ENCODE measurements at regions not wholly inside any gene's neighbourhood (a gene's known extent, or its start where the extent isn't known, plus 50 kb on each side); places are given as distances from the start of the nearest gene placed in this dataset.

DNA sequence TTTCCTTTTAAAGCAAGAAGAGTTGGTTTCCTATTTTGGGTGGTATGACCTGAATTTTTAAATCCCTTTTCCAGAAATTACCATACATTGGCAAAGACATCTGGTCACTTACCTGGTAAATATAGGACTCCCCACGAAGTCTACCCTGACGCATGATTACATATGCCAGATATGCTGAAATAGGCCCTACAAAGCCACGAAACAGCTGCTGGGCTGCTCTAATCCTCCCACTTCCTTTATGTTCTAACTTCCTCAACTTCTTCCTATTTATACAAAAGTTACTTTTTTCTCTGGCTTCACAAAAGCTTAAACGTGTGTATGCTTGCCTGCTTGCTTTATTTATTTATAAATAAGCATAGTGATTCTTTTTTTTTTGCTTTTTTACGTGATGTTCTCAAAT, 186.0 kb upstream of the EPHA4 start:
- TF ChIP-seq, protein P1, sequence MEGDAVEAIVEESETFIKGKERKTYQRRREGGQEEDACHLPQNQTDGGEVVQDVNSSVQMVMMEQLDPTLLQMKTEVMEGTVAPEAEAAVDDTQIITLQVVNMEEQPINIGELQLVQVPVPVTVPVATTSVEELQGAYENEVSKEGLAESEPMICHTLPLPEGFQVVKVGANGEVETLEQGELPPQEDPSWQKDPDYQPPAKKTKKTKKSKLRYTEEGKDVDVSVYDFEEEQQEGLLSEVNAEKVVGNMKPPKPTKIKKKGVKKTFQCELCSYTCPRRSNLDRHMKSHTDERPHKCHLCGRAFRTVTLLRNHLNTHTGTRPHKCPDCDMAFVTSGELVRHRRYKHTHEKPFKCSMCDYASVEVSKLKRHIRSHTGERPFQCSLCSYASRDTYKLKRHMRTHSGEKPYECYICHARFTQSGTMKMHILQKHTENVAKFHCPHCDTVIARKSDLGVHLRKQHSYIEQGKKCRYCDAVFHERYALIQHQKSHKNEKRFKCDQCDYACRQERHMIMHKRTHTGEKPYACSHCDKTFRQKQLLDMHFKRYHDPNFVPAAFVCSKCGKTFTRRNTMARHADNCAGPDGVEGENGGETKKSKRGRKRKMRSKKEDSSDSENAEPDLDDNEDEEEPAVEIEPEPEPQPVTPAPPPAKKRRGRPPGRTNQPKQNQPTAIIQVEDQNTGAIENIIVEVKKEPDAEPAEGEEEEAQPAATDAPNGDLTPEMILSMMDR (IDR thresholded peaks at IDR 0.05): no peak
- no peak for TF ChIP-seq POLR2A (IDR thresholded peaks at IDR 0.05)
